HG03460 (cell line): ENCODE measurements at regions not wholly inside any gene's neighbourhood (a gene's known extent, or its start where the extent isn't known, plus 50 kb on each side); places are given as distances from the start of the nearest gene placed in this dataset.

ENCODE experiments used
- ATAC-seq: cut with Tn5 transposase; IDR thresholded peaks from one replicate; pipeline ENCODE4 v1.9.1; 2021; ENCODE audit not compliant: unreplicated experiment

GRCh38 chr9:108134486-108135128, 645.0 kb upstream of the KLF4 start:
- no peak for ATAC-seq

- ATAC-seq: no peak
These were observed 644.1 kb upstream of the KLF4 start for GRCh38 chr9:108133680-108134079.

- no peak for ATAC-seq
These were observed 643.5 kb upstream of the KLF4 start for GRCh38 chr9:108133101-108133500.

GRCh38 chr9:108130905-108131304, 641.3 kb upstream of the KLF4 start:
- ATAC-seq: no peak

GRCh38 chr9:108125625-108126024, 636.1 kb upstream of the KLF4 start:
- no peak for ATAC-seq

- ATAC-seq: no peak
These were observed 630.1 kb upstream of the KLF4 start for GRCh38 chr9:108119530-108120113.

- no peak for ATAC-seq
These were observed 628.2 kb upstream of the KLF4 start for GRCh38 chr9:108117795-108118194.

GRCh38 chr9:108117306-108117705, 627.7 kb upstream of the KLF4 start:
- no peak for ATAC-seq

GRCh38 chr9:108113596-108113995, 624.0 kb upstream of the KLF4 start:
- no peak for ATAC-seq

- no peak for ATAC-seq
These were observed 620.5 kb upstream of the KLF4 start for GRCh38 chr9:108109927-108110690.

GRCh38 chr9:108108852-108109448, 619.4 kb upstream of the KLF4 start:
- ATAC-seq: no peak

GRCh38 chr9:108108280-108108851, 618.8 kb upstream of the KLF4 start:
- no peak for ATAC-seq

- no peak for ATAC-seq
These were observed 616.3 kb upstream of the KLF4 start for GRCh38 chr9:108105885-108106284.

- no peak for ATAC-seq
These were observed 615.4 kb upstream of the KLF4 start for GRCh38 chr9:108104991-108105390.

- no peak for ATAC-seq
These were observed 613.6 kb upstream of the KLF4 start for GRCh38 chr9:108103046-108103693.

GRCh38 chr9:108101410-108101809, 611.8 kb upstream of the KLF4 start:
- ATAC-seq: no peak

- ATAC-seq: no peak
These were observed 611.0 kb upstream of the KLF4 start for GRCh38 chr9:108100571-108100970.

- no peak for ATAC-seq
These were observed 610.3 kb upstream of the KLF4 start for GRCh38 chr9:108099854-108100253.

- ATAC-seq: no peak
These were observed 605.9 kb upstream of the KLF4 start for GRCh38 chr9:108095496-108095895.

GRCh38 chr9:108094676-108094993, 605.1 kb upstream of the KLF4 start:
- ATAC-seq: no peak
